IPS-15b (cell line): ENCODE measurements at regions not wholly inside any gene's neighbourhood (a gene's known extent, or its start where the extent isn't known, plus 50 kb on each side); places are given as distances from the start of the nearest gene placed in this dataset.

ENCODE experiments used
- H3K27me3 ChIP-seq: one replicate; pipeline ENCODE4 v1.6.1; 2013; ENCODE audit warnings: low read length; ENCODE audit not compliant: control insufficient read depth, insufficient read depth
- H3K36me3 ChIP-seq: one replicate; pipeline ENCODE4 v1.6.1; 2013; ENCODE audit warnings: low read length; ENCODE audit not compliant: control insufficient read depth, insufficient read depth
- H3K4me1 ChIP-seq: one replicate; pipeline ENCODE4 v1.6.1; 2013; ENCODE audit warnings: mild to moderate bottlenecking, low read length; ENCODE audit not compliant: control insufficient read depth, insufficient read depth
- H3K4me3 ChIP-seq: one replicate; pipeline ENCODE4 v1.5.1; 2013; ENCODE audit warnings: low read depth, low read length
- H3K9ac ChIP-seq: one replicate; pipeline ENCODE4 v1.6.1; 2013; ENCODE audit warnings: low read depth, mild to moderate bottlenecking, low read length
- H3K9me3 ChIP-seq: one replicate; pipeline ENCODE4 v1.6.1; 2013; ENCODE audit warnings: mild to moderate bottlenecking, low read length; ENCODE audit not compliant: control insufficient read depth, insufficient read depth

- Histone ChIP-seq H3K4me3 (no peak overlapping the region), H3K4me1 (no peaks in the 10 kb centered on the region), H3K27me3 (no peaks in the 10 kb centered on the region), H3K9me3 (no peaks in the 10 kb centered on the region), H3K36me3 (no peaks in the 10 kb centered on the region), H3K9ac (no peak overlapping the region)
Measured at GRCh38 chr2:34901739-34902138, 1302.6 kb upstream of the FAM98A start.

DNA sequence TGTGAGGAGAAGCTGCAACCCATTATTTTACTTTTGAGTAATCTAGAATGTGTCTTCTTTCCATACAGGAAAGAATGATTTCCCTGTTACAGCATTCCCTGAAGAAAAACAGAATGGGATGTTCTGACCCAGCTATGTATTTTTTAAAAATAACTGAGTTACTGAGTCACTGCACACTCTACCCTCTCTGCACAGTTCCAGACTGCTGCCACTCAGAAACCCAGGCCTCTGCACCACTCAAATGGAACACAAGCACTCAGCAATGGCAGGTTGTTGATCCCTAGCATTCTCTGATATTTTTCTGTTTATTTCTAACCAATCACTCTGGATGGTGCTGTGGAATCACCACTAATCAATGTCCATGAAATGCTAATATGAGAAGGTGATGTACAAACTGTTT, 1300.0 kb upstream of the FAM98A start:
- Histone ChIP-seq H3K4me1 (no peaks in the 10 kb centered on the region), H3K9ac (no peak overlapping the region), H3K36me3 (no peaks in the 10 kb centered on the region), H3K4me3 (no peak overlapping the region), H3K27me3 (no peaks in the 10 kb centered on the region), H3K9me3 (no peaks in the 10 kb centered on the region)

GRCh38 chr2:34892766-34893165, 1293.7 kb upstream of the FAM98A start:
- no peak overlapping the region for H3K9ac ChIP-seq
- H3K9me3 ChIP-seq = no peaks in the 10 kb centered on the region
- H3K27me3 ChIP-seq = no peaks in the 10 kb centered on the region
- no peaks in the 10 kb centered on the region for H3K36me3 ChIP-seq
- H3K4me3 ChIP-seq = no peak overlapping the region
- no peaks in the 10 kb centered on the region for H3K4me1 ChIP-seq

- Histone ChIP-seq H3K4me3 (no peak overlapping the region), H3K9me3 (no peaks in the 10 kb centered on the region), H3K9ac (no peak overlapping the region), H3K27me3 (no peaks in the 10 kb centered on the region), H3K36me3 (no peaks in the 10 kb centered on the region), H3K4me1 (no peaks in the 10 kb centered on the region)
Measured at GRCh38 chr2:34892256-34892655, 1293.2 kb upstream of the FAM98A start.

DNA sequence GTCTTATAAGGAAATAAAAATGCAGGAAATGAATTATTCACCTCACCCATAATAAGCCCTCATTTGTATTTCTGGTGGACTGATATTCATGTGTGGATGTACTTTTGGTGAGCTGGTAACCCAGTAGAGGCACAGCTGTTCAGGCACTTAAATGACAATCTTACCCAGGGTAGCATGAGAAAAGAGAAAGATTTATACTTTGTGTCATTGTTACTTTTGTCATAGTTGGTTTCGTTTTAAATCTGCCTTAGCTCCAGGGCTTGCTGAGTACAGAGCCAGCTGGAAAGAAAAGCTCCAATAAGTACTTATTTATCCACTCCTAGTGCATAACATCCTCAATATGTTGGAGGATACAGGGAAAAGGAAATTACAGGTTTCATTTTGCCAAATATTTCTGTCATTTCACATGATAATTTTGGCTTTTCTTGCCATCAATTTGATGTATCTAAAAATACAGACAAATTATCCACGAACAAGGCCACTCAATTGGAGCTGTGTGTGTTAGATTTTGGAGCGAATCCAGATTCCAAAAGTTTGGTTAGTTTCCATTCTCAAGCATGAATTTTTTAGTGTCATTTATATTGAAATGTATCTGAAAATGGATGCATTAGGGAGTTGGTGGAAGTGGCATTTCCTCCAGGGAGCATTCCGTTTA, 1276.1 kb upstream of the FAM98A start:
- Histone ChIP-seq H3K9ac (no peak overlapping the region), H3K27me3 (no peaks in the 10 kb centered on the region), H3K4me1 (no peaks in the 10 kb centered on the region), H3K9me3 (no peaks in the 10 kb centered on the region), H3K36me3 (no peaks in the 10 kb centered on the region), H3K4me3 (no peak overlapping the region)

DNA sequence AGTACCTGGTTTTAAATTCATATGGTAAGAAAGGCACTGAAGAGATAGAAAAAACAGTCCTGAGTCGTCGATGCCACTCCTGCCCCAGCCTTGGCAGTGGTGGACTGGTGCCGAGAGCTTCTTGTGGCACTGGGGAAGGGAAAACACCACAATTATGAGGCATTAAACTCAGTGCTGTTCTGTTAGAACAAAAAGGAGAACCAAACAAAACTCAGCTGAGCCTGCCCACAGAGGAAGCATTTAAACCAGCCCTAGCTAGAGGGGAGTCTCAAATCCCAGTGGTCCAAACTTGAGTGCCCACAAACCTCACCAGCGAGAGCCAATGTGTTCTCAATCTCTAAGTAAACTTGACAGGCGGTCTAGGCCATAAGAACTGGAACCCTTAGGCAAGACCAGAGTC, 1254.5 kb upstream of the FAM98A start:
- Histone ChIP-seq H3K9ac (no peak overlapping the region), H3K27me3 (no peaks in the 10 kb centered on the region), H3K9me3 (no peaks in the 10 kb centered on the region), H3K4me3 (no peak overlapping the region), H3K4me1 (no peaks in the 10 kb centered on the region), H3K36me3 (no peaks in the 10 kb centered on the region)

- no peaks in the 10 kb centered on the region for H3K9me3 ChIP-seq
- H3K4me3 ChIP-seq = no peak overlapping the region
- H3K27me3 ChIP-seq = no peaks in the 10 kb centered on the region
- no peaks in the 10 kb centered on the region for H3K36me3 ChIP-seq
- peaks cover 1% of the 10 kb centered on the region for H3K4me1 ChIP-seq
- no peak overlapping the region for H3K9ac ChIP-seq
Measured at GRCh38 chr2:34851804-34852203, 1252.7 kb upstream of the FAM98A start.

- H3K36me3 ChIP-seq = no peaks in the 10 kb centered on the region
- H3K4me1 ChIP-seq = peaks cover 6% of the 10 kb centered on the region
- H3K9ac ChIP-seq = no peak overlapping the region
- no peak overlapping the region for H3K4me3 ChIP-seq
- H3K27me3 ChIP-seq = no peaks in the 10 kb centered on the region
- H3K9me3 ChIP-seq = no peaks in the 10 kb centered on the region
Measured at GRCh38 chr2:34849827-34850226, 1250.7 kb upstream of the FAM98A start.

GRCh38 chr2:34848691-34849090, 1249.6 kb upstream of the FAM98A start:
- no peak overlapping the region for H3K4me3 ChIP-seq
- H3K4me1 ChIP-seq = peaks cover 6% of the 10 kb centered on the region
- no peaks in the 10 kb centered on the region for H3K9me3 ChIP-seq
- H3K36me3 ChIP-seq = no peaks in the 10 kb centered on the region
- no peaks in the 10 kb centered on the region for H3K27me3 ChIP-seq
- no peak overlapping the region for H3K9ac ChIP-seq

- Histone ChIP-seq H3K9ac (no peak overlapping the region), H3K4me1 (peaks cover 6% of the 10 kb centered on the region), H3K27me3 (no peaks in the 10 kb centered on the region), H3K36me3 (no peaks in the 10 kb centered on the region), H3K9me3 (no peaks in the 10 kb centered on the region), H3K4me3 (no peak overlapping the region)
Measured at GRCh38 chr2:34848132-34848531, 1249.0 kb upstream of the FAM98A start.

DNA sequence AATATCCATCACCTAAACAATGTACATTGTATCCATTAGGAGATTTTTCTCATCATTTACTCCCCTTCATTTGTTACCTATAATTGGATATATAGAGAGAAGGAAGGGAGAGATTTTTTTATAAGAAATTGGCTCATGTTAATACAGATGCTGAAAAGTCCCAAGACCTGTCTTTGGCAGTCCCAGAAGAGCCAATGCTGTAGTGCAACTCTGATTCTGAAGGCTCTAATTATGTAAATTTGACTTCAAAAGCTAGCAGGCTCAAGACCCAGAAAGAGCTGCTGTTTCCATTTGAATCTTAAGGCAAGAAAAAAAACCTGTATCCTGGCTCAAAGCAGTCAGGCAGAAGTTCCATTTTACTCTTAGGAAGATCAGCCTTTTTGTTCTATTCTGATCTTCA, 1245.5 kb upstream of the FAM98A start:
- no peak overlapping the region for H3K4me3 ChIP-seq
- no peaks in the 10 kb centered on the region for H3K27me3 ChIP-seq
- no peaks in the 10 kb centered on the region for H3K9me3 ChIP-seq
- no peak overlapping the region for H3K9ac ChIP-seq
- no peaks in the 10 kb centered on the region for H3K36me3 ChIP-seq
- peaks cover 6% of the 10 kb centered on the region for H3K4me1 ChIP-seq

GRCh38 chr2:34838408-34838807, 1239.3 kb upstream of the FAM98A start:
- Histone ChIP-seq H3K4me1 (no peaks in the 10 kb centered on the region), H3K36me3 (no peaks in the 10 kb centered on the region), H3K9me3 (no peaks in the 10 kb centered on the region), H3K27me3 (no peaks in the 10 kb centered on the region), H3K9ac (no peak overlapping the region), H3K4me3 (no peak overlapping the region)
